CD4-positive, alpha-beta T cell treated with Interleukin-2 at 100 ng/mL for 4 hours (primary cell): ENCODE measurements at regions not wholly inside any gene's neighbourhood (a gene's known extent, or its start where the extent isn't known, plus 50 kb on each side); places are given as distances from the start of the nearest gene placed in this dataset.
"Not testable (repeated sequence)": the region's sequence is repeated elsewhere in the genome, so short reads cannot be mapped to it uniquely, and the experiment has no call there.

Experiments
- DNase-seq: peaks from one replicate; pipeline ENCODE4 v3.0.0-alpha.2; 2020; ENCODE audit warnings: low spot score

GRCh38 chr4:86527713-86528112 is 66.4 kb upstream of the PTPN13 start:
- DNase-seq, result not testable (repeated sequence)

GRCh38 chr4:86529436-86529835 is 64.7 kb upstream of the PTPN13 start:
- DNase-seq, result no peak

DNA sequence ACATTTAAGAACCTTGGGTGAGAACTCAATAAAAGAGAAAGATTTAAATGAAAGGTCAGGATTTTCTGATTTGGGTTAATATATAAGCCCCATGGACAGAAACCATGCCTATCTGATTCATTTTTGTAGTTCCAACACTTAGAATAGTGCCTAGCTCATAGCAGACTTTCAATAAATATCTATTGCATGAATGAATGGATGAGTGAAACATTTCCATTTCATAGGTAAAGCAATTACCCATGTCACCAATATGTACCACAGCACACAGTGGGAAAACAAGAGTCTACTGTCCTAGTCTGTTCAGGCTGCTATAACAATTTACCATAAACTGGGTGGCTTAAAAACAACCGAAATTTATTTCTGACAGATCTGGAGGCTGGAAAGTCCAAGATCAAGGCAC is 63.9 kb upstream of the PTPN13 start:
- no peak for DNase-seq

GRCh38 chr4:86531440-86531839 is 62.7 kb upstream of the PTPN13 start:
- no peak for DNase-seq

DNA sequence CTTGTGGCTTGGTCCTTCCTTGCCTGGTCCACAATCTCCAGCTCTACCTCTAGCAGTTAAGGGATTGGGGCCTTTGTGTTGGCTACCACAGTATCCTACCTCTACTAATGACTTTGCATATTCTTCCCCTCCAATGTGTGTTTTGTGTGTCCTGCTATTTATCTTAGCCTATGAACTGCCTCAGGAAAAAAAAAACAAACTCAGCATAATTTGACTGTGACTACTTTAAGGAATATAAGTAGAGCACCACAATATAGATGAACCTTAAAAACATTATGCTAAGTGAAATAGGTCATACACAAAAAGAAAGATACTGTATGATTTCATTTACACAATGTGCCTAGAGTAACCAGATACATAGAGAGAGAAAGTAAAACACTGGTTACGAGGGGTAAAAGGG is 61.3 kb upstream of the PTPN13 start:
- no peak for DNase-seq

DNA sequence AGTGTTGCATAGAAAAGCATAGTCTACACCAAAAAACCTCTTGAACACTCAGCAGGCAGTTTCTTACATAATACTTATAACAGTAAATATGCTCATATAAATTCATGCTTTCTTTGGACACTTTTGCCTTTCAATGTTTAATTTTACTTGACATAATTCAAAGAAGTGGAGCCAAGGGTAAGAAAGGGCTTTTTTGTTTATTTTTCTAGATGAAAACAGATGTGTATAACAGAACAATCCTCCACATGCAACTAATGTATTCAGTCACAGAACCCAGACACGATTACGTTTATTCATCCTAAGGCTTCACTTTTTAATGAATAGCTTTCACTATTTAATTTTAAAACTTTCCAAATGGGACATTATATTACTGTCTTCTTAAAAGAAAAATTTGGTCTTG is 58.0 kb upstream of the PTPN13 start:
- no peak for DNase-seq

- no peak for DNase-seq
Measured at GRCh38 chr4:86542319-86543027, 51.6 kb upstream of the PTPN13 start.

DNA sequence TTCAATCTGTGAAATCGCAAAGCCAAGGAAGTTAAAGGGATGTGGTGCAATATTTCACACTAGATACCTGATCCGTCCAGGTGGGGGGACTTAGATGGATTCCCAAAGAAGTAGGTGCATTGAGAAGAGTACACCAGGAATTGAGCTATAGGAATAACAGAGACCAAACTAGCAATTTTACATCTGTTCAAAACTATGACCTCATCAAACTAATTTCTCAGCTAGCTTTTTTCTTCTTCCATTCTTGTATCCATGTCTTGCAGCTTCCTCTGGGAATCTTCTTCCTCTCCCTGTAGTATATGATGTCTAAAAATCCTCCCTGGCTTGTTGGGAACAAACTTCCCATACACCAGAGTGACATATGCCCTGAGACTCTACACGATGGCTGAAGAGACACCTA is 51.0 kb upstream of the PTPN13 start:
- DNase-seq, result no peak

DNA sequence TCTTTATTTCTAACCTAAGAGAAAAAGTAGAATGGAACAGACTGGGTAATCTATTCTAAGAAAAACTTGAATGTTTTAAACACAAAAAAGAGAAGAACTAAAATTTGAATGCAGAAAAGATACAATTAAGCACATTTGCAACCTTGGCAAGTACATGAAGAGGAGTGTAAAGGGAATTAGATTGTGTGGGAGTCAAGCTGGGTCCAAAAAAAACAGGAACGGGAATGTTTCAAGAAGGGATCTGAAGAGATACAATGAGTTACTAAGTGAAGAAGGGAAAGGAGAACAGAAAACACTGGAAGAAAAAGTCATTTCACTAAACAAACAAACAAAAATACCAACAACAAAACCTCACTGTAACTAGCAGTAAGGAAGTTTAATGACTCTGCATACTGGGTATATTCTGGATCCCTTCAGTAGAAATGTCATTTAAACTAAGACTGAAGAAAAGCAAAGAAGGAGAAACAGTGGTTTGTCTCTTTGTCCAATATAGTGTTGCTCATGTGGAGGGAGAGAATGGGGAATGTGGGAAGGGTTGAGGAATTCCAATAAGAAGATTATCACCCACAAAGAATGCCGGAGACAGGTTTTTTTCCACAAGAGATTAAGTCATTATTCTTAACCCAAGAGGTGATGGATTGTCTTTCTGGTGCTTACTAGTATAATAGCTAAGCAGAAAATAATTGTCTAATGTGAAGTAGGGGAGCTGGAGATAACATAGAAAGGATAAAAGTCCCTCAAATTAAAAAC is 50.4 kb upstream of the PTPN13 start:
- DNase-seq, result no peak

DNA sequence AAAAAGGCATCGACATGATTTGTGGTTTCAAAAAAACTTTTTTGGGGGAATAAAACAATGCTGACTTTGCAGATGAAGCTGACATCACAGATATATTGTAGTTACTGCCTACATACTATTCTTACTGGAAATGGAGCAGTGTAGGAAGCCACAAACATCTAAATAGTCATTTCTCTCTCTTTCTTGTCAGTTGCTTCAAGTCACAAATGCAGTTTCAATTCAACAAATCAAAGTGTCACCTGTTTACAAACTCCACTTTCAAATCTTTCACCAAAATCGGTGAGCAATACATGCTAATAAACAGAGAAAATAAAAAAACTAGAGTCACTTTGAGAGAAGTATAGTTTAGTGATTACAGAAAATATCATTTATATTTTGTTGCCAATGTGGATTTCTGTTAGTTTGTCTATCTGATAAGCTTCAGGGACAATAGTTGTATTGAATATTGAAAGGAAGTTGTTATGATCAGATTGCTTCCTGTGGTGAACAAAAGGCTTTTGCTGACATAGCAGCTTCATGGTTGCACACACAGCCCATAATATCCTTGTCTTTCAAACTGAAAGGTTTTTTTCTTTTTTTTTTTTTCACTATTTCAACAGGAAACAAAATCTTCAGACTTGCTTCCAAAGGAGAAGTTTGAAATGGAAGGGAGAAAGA is 49.7 kb upstream of the PTPN13 start:
- DNase-seq, result peak; percentile 16
